ENCODE measurements at regions not wholly inside any gene's neighbourhood (a gene's known extent, or its start where the extent isn't known, plus 50 kb on each side); places are given as distances from the start of the nearest gene placed in this dataset.

- no peak for DNase-seq
Measured at GRCh38 chr21:35410656-35411055, 361.6 kb upstream of the RUNX1 start.

- no peak for DNase-seq
Measured at GRCh38 chr21:35410123-35410522, 361.0 kb upstream of the RUNX1 start.

DNA sequence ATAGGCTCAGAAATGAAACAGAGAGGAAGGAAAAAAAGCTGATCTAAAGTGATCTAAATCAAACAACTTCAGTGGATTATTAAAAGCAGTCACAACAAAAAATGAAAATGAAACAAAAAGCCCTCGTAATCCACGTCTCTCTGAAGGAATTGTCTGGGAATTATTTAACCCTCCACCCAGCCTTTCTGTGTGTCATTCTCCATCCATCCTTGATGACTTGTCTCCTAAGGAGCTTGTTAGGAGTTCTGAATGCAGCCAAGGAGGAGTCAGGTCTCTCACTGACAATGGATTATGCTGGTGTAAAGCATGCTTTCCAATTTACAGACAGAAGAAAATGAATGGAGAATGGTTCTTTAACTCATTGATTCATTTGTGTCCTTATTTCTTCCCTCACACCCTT lies 359.3 kb upstream of the RUNX1 start:
- no peak for DNase-seq

- no peak for DNase-seq
Measured at GRCh38 chr21:35406635-35407034, 357.5 kb upstream of the RUNX1 start.

DNA sequence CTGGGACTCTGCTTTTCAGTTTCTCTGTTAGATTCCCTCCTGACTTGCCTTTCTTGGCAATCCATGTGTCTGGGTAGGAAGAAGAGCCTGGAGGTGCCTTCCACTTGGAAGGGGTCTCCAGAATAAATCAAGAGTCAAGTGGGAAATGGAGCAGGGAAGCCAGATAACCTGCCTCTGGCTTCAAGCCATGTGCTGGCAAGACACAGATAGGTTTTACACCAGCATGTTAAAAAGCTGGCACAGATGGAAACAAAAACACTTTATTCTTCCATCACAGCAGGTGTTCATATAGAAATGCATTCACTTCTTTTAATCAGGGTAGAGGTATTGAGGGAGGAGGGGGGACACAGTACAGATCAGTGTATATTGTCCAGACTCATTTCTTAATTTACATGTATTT lies 356.9 kb upstream of the RUNX1 start:
- no peak for DNase-seq

GRCh38 chr21:35404247-35404646 lies 355.1 kb upstream of the RUNX1 start:
- DNase-seq, result no peak

DNA sequence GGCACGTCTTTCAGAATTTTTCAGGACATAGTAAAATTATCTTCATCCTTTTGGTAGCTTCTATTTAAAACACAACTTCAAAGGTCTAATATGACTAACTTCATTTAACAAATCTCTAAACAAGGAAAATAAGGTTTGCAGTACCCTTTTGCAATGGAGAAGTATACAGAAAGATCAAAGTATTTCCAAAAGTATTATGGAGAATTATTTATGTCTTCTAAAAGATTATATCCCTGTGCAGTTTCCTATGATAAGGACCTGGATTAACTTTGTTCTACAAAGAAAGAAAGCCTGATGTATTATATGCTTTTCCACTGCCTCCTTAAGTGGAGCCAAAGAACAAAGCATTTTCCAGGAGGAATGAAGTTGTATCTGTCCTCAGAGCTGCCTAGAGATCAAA lies 353.0 kb upstream of the RUNX1 start:
- DNase-seq, result no peak

- DNase-seq, result no peak
Measured at GRCh38 chr21:35401476-35401875, 352.4 kb upstream of the RUNX1 start.

DNA sequence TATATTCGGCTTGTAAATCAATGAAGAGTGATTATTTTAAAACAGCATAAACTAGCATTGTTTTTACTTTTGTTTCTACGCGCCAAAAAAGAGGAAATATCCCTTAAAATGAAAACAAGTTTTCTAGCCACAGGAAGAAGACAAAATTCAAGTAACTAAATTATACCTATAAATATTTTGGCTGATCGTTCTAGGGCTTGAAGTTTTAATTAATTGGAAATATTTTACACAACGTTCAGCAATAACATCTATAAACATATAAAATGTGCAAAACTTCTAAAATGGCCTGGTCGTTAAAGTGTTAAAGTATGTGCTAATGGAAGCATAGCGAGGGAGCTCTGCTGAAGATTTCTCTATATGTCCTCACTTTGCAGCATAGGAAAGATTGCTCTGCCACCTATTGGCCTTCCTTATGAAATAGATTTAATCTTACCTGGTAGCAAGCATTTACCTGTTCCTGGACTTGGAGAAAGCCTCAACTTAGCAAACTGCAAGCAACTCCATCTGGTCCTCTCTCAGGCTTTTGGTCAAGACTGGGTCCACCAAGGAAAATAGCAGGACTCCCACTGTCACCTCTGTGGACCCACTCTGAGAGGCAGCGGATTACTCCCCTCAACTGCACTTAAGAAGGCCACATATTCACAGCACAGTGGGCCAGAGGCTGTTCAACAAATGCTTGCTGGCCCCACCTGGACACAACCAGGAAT lies 351.3 kb upstream of the RUNX1 start:
- peak; percentile 73 for DNase-seq

GRCh38 chr21:35399706-35400105 lies 350.6 kb upstream of the RUNX1 start:
- no peak for DNase-seq

- DNase-seq, result no peak
Measured at GRCh38 chr21:35399002-35399530, 350.0 kb upstream of the RUNX1 start.

DNA sequence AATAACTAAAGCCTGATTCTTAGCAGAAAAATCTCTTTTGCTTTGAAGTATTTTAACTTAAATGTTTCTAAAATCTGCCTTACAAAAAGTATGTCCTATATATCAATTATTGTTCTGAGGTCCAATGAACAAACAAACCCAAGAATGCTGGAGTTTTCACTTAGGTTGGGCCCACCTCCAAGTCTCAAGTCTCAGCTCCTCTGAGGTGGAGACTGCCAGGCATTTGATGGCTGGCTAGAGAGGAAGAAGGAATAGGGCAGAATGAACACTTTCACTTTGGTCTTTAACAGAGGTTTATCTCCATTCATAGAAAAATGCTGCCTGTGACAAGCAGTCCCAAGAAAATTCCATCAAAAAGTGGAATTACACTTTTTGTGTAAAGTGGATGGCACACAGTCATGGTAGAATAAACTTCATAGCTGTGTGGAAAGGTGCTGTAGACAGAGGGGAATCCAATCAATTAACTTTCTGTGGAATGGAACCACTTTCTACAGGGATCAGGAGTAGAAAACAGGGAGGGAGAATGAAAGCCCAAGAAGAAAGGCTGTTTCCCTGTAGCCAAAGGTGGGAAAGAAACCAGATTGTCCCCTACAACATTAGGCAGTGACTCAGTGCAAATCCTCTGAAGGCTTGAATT lies 349.4 kb upstream of the RUNX1 start:
- DNase-seq, result no peak

DNA sequence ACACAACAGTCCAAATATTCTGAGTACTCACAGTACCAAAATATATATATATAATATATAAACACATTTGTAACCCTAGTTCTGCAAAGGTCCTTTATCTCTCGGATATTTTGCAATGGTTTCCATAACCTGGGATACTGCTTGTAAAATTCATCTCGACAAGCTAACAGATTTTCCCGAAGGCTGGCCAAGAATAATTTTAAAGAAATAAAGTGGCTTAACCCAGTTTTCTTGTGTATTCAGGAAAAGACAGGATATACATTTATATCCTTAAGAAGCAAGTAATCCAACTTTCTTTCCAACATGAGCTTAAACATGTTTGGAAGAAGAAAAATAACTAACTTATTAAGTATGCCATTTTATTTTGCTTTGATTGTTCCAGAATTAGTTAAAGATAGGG lies 348.7 kb upstream of the RUNX1 start:
- no peak for DNase-seq

DNA sequence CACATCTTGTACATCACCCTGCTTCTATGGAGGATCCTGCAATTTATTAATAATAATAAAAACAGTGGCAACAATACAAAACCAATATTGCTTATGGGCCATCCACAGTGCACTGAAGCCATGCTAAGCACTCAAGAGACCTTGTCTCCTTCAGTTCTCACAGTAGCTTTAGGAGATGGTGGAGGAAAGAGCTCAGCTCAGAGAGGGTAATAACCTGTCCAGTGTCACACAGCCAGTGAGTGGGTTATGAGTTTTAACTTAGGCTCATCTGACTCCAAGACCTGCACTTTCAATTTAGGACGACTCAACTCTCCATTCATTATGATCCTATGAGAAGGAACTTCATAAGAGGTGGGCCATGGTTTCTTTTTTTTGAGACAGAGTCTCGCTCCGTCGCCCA lies 347.6 kb upstream of the RUNX1 start:
- DNase-seq, result no peak

DNA sequence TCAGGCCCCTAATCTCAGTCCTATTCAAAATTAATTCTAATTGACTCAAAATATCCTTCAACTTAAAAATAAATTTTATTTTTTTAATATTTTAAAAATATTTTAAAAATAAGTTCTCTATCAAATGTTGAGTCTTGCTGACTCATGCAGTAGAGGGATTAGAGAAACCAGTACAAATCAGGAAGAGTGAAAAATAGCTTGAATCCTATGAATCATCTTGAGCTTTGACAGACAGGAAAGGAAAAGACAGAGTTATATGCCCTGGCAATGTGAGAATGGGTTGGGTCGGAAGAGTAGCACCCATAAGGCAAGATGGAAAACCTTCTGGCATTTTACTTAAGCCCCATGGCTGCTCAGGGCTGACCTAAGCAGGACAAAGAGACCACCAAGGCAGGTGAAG lies 346.6 kb upstream of the RUNX1 start:
- no peak for DNase-seq

DNA sequence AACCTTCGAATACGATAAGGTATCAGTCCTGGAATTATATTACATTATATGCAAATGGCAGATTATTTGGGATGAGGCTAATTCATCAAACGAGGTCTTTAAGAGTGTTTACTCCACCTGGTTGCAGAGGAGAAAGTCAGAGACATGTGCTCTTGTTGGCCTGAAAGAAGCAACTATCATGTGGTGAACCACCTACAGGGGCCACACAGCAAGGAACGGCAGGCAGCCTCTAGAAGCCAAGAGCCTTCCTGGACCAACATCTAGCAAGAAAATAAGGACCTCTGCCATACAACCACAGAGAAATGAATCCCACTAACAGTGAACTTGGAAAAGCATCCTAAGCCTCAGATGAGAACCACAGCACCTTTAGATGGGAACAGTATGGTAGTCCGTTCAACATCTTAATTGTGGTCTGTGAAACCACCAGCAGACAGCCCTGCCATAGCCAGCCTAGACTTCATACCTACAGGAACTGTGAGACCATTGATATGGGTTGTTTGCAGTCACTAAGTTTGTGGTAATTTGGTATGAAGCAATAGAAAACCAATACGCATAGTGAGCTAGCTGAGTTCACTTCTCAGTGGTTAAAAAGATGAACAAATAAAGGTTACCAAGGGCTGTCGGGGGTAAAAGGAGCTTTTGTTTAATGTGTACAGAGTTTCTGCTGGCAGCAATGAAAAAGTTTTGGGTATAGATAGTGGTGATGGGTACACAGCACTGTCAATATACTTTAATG lies 345.7 kb upstream of the RUNX1 start:
- no peak for DNase-seq

- DNase-seq, result no peak
Measured at GRCh38 chr21:35394049-35394448, 344.9 kb upstream of the RUNX1 start.

DNA sequence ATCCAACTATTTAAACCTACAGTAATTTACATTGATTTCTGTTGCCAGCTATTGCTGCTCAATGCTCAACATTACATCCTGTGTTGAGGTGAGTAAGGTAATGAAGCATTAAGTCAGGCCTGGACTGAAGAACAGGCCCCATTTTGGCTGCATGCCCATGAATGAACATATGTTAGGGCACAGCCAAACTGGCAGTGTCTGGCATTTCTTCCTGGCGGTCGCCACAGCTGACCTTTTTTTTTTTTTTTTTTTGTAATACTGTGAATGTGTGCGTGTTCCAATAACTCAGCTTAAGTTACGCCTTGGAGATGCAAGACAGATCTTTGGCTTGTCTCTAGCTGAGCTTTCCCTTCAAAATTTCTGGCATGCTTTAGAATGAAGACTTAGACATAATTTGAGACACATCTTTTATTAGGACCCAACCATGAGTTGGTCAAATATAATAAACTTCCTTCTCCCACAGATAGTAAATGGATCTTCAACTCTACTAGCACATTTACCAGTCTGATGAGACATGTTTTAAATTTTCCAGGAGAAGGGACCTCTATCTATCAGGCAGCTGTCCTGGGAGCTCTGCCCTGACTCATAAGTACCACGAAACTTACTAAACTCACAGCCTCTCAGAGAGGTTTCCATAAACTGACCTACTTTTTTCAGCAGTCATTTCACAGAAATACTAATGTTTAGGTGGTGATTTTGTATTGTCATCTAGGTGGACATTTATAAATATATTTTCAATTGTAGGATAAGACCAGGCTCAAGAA lies 341.1 kb upstream of the RUNX1 start:
- no peak for DNase-seq

DNA sequence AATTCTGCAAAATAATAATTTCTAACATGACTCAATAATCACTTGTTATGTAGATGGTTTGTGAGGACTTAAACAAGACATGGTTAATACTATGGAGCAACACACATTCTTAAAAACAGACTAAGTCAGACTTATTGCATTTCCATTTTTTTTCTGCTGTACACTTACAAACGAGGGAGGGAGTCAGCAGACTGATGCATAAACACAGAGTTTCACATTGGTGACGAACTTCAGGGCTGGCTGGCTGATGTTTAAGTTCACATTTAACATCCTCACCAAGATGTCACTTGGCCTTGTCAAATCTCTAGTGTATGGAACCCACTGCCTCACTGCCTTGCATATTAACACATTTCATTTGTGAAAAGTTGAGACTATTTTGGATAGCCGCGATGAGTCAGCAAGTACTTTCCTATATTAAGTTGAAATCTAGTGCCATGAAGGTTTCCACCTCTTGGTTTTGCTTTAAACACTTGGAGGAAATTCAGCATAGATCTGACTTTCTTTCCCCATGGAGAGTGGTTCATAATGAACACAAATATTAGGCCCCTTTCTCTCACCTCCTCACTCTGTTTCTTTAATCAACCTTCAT lies 337.5 kb upstream of the RUNX1 start:
- no peak for DNase-seq

GRCh38 chr21:35384375-35384774 lies 335.3 kb upstream of the RUNX1 start:
- DNase-seq, result no peak

- DNase-seq, result no peak
Measured at GRCh38 chr21:35382696-35383095, 333.6 kb upstream of the RUNX1 start.

- no peak for DNase-seq
Measured at GRCh38 chr21:35381743-35382310, 332.7 kb upstream of the RUNX1 start.

Data from NCI-H1436 (cell line).